HG02798 (cell line): ENCODE measurements at regions not wholly inside any gene's neighbourhood (a gene's known extent, or its start where the extent isn't known, plus 50 kb on each side); places are given as distances from the start of the nearest gene placed in this dataset.

ENCODE experiments used
- ATAC-seq: cut with Tn5 transposase; IDR thresholded peaks from one replicate; pipeline ENCODE4 v1.9.1; 2021; ENCODE audit warnings: mild to moderate bottlenecking; ENCODE audit not compliant: unreplicated experiment, poor library complexity

- ATAC-seq: no peak
These were observed 259.9 kb downstream of the GLRX3 start for GRCh38 chr10:130396044-130396443.

GRCh38 chr10:130398090-130398994, 262.2 kb downstream of the GLRX3 start:
- no peak for ATAC-seq

- no peak for ATAC-seq
These were observed 263.3 kb downstream of the GLRX3 start for GRCh38 chr10:130399425-130399950.

DNA sequence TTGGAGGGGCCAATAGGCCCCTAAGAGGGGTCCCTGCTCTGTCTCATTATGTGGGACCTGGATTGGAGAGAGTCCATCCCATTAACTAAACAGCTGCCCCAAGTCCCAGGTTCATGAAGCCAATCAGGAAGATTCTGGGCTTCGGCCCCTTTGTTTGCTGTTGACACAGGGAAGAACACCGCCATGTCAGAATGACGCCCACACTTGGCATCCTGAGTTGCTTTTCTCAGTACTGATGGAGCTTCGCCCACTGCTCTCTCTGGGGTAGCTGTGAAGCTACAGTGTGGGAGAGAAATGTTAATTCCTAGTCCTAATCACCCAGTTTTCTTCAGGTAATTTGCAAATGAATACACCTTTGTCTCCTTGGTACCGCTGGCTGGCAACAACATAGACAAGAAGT, 264.7 kb downstream of the GLRX3 start:
- ATAC-seq: no peak

DNA sequence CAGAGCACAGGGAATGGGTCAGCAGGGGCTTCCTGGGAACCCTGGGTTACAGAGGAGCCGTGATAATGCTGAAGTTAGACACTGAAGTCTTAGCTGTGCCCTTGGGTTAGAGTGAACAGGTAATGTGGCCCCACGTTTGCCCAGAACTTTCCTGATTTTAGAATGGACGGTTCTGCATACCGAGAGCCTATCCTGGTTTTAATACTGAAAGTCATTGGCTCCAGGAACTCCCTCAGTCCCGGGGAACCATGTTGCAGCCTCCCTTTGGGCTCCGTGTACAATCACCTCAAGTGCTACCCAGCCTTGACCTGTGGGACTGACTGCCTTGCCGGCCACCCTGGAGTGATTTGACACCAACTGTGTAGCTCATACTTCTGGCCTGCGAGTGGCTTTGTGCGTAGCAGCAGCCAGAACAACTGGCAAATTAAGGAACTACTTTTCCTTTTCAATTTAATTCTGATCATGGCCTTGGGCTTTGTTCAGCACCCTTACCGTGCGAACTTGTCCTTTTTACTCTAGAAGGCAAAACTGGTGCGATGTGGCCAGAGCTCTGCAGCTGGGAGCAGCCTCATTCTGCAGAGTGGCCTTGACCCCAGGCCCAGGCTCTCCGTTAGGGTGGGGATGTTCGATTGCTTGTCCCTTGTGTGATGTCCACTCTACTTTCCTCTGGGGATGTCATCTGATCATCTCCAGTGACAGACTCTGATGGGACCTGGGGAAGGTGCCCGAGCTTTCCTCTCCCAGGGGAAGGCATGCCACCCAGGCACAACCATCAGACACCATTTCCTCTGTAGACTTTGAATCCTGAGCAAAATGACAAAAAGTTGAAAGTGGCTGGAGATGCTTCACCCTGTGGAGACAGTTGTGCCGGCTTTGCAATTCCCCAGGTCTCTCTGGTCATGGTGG, 265.9 kb downstream of the GLRX3 start:
- no peak for ATAC-seq

DNA sequence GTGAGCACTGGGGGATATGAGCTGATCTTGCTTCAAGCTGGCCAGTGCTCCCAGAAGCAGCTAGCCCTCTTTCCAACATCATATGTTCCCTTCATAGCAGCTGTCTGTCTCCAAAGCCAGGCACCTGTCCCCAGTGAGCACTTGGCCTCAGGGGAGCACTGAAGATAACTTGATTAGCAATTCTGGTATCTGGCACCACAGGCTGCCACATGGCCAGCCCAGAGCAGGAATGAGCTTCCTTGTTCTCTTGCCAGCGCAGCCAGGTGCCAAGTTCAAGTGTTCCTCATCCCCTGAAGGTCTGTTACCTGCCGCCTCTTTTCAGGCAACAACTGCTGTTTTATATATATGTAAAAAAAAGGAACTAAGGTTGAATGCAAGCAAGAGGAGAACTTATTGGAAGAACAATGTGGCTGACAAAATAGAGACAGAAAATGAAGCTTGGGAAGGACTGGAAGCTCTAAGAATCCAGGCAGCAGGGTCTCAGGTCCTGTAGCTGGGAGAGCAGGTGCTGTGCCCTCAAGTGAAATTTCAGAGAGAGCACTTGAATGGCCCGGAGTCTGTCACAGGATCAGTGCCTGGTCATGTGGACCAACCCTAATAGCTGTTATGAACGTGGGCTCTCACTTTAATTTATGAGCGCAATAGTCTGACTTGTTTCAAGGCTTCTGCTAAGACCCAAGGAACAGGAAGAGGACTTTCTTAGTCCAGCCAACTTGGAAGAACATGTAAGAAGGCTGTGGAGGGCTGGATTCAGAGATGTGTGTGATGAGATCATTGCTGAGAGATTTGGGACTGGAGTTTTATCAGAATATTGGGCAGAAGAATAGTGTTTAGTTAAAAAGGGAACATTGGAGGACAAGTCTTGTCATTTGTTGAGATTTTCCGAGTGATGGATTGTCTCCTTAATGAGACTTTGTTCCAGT, 267.2 kb downstream of the GLRX3 start:
- ATAC-seq: no peak

DNA sequence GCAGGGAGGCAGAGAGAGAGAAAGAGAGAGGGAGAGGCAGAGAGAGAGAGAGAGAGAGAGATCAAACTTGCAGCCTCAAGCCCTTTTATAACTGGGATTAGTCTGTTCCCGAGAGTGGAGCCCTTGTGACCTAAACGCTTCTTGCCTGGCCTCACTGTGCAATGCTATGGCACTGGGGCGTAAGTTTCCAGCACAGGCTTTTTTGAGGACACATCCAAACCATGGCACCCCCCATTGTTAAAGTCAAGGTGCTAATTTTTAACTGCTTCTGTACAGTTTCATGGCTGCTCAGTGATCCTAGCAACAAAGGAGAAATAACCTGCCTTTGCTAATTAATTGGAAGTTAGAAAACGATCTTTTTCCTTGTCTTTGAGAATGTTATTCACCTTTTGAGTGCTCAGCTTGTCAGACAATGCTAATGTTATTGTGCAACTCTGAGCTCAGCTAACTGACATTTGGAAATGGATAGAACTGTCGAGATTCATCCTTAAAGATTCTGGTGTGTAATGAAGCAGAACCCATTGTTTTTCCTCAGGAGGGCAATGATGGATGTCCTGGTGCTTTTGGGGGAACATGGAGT, 268.4 kb downstream of the GLRX3 start:
- no peak for ATAC-seq

GRCh38 chr10:130407052-130407451, 270.9 kb downstream of the GLRX3 start:
- no peak for ATAC-seq

GRCh38 chr10:130409331-130409730, 273.1 kb downstream of the GLRX3 start:
- ATAC-seq: no peak

GRCh38 chr10:130409931-130410330, 273.7 kb downstream of the GLRX3 start:
- ATAC-seq: no peak

DNA sequence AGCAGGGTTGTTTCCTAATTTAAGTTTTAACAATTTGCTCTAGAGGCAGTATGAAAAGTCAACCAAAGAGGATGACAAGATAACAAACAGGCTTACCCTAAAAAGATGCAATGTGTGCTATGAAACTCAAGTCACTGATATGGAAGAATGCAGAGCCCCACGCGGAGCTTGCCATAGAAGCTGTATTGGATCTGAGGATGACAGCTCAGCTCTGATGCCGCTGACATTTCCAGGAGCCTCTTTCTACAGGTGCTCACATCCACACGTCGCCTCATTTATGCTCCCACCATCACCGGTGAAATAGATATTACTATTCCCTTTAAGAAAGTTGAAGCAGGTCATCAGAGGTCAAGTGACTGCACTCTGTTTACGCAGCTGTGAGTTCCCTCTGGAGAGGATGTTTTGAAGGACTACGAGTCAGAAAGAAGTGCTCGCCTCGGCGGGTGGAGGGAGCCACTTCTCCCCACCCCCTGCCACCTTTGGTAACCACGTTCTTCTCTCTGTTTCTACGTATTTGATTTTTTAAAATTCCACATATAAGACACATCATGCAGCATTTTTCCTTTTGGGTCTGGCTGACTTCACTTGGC, 275.4 kb downstream of the GLRX3 start:
- ATAC-seq: no peak

- no peak for ATAC-seq
These were observed 276.1 kb downstream of the GLRX3 start for GRCh38 chr10:130412317-130412716.

- ATAC-seq: no peak
These were observed 280.4 kb downstream of the GLRX3 start for GRCh38 chr10:130416334-130417150.

GRCh38 chr10:130418731-130419130, 282.5 kb downstream of the GLRX3 start:
- ATAC-seq: no peak

- no peak for ATAC-seq
These were observed 285.7 kb downstream of the GLRX3 start for GRCh38 chr10:130421909-130422308.

GRCh38 chr10:130422366-130423324, 286.5 kb downstream of the GLRX3 start:
- no peak for ATAC-seq
